Adrenal gland (tissue), 5 donors: ENCODE measurements at regions not wholly inside any gene's neighbourhood (a gene's known extent, or its start where the extent isn't known, plus 50 kb on each side); places are given as distances from the start of the nearest gene placed in this dataset.

Experiments used
- CTCF ChIP-seq, 6 experiments: fragments of 450-650 bp in 4 of 6; fragments of 200-600 bp in 2 of 6; sonication (generic) in 1 of 6; IDR thresholded peaks; 1 replicate in 5 of 6; 2 replicates in 1 of 6; pipeline versions ENCODE4 v1.5.1 to v1.8.0; 2016 to 2021; ENCODE audit warnings: antibody characterized with exemption in 6 of 6, mild to moderate bottlenecking in 2 of 6, moderate library complexity in 1 of 6
- POLR2A ChIP-seq, 2 donors: fragments of 450-650 bp; IDR thresholded peaks; one replicate each; pipeline ENCODE4 v1.6.1; 2017; ENCODE audit warnings: antibody characterized with exemption in 2 of 2, mild to moderate bottlenecking in 2 of 2, moderate library complexity in 1 of 2
- donor health status: DM: no; HTN: no; CAD: no.

- no peak for TF ChIP-seq CTCF (IDR thresholded peaks at IDR 0.05)
- TF ChIP-seq POLR2A (IDR thresholded peaks at IDR 0.05), result no peak
These were observed 610.7 kb downstream of the QKI start for GRCh38 chr6:164025180-164025579.
